Liver (tissue), 8 donors: ENCODE measurements at regions not wholly inside any gene's neighbourhood (a gene's known extent, or its start where the extent isn't known, plus 50 kb on each side); places are given as distances from the start of the nearest gene placed in this dataset.

ENCODE experiments used
- DNase-seq: peaks from one replicate; pipeline ENCODE4 v3.0.0-alpha.2; 2017; ENCODE audit warnings: low spot score
- H3K27ac ChIP-seq, 2 donors: one replicate each; pipeline ENCODE4 v1.7.0; 2013; ENCODE audit warnings: inconsistent platforms in 2 of 2, low read length in 2 of 2, control low read depth in 1 of 2, low read depth in 1 of 2, mild to moderate bottlenecking in 1 of 2
- H3K27me3 ChIP-seq, 4 donors: one replicate each; pipeline versions ENCODE4 v1.6.1 to v1.7.0; 2013; ENCODE audit warnings: low read length in 3 of 4, inconsistent platforms in 1 of 4, mild to moderate bottlenecking in 1 of 4, moderate library complexity in 1 of 4; ENCODE audit not compliant: control insufficient read depth in 4 of 4, insufficient read depth in 4 of 4
- H3K36me3 ChIP-seq, 4 donors: one replicate each; pipeline versions ENCODE4 v1.6.1 to v1.7.0; 2013; ENCODE audit warnings: low read length in 3 of 4, mild to moderate bottlenecking in 3 of 4, low read depth in 1 of 4, moderate library complexity in 1 of 4; ENCODE audit not compliant: control insufficient read depth in 4 of 4, insufficient read depth in 3 of 4
- H3K4me1 ChIP-seq, 4 donors: one replicate each; pipeline versions ENCODE4 v1.6.1 to v1.7.0; 2013; ENCODE audit warnings: low read length in 3 of 4, mild to moderate bottlenecking in 3 of 4, moderate library complexity in 1 of 4; ENCODE audit not compliant: control insufficient read depth in 4 of 4, insufficient read depth in 4 of 4
- H3K4me3 ChIP-seq, 3 donors: one replicate each; pipeline versions ENCODE4 v1.6.1 to v1.7.0; 2013; ENCODE audit warnings: low read length in 3 of 3, control low read depth in 1 of 3, low read depth in 1 of 3, mild to moderate bottlenecking in 1 of 3
- H3K9ac ChIP-seq, 2 donors: one replicate each; pipeline ENCODE4 v1.7.0; 2013; ENCODE audit warnings: low read length in 2 of 2, mild to moderate bottlenecking in 2 of 2, moderate library complexity in 2 of 2, control low read depth in 1 of 2, low read depth in 1 of 2
- H3K9me3 ChIP-seq, 4 donors: one replicate each; pipeline versions ENCODE4 v1.6.1 to v1.7.0; 2013; ENCODE audit warnings: low read length in 3 of 4; ENCODE audit not compliant: control insufficient read depth in 4 of 4
- EGR1 ChIP-seq, 2 donors: IDR thresholded peaks; 2 replicates each; pipeline ENCODE4 v1.6.1; 2016 to 2018; ENCODE audit warnings: antibody characterized with exemption in 2 of 2, low read depth in 2 of 2
- FOXA1 ChIP-seq: IDR thresholded peaks from 2 replicates; pipeline ENCODE4 v1.6.1; 2016; ENCODE audit warnings: antibody characterized with exemption
- FOXA2 ChIP-seq: IDR thresholded peaks from 2 replicates; pipeline ENCODE4 v1.6.1; 2016; ENCODE audit warnings: antibody characterized with exemption
- GABPA ChIP-seq, 2 donors: IDR thresholded peaks in 1 of 2; conservative IDR thresholded peaks in 1 of 2; 2 replicates each; pipeline ENCODE4 v1.6.1; 2016; ENCODE audit warnings: antibody characterized with exemption in 2 of 2, mild to moderate bottlenecking in 1 of 2, moderate library complexity in 1 of 2
- HNF4A ChIP-seq, 2 donors: conservative IDR thresholded peaks; 2 replicates each; pipeline ENCODE4 v1.6.1; 2016; ENCODE audit warnings: antibody characterized with exemption in 2 of 2, mild to moderate bottlenecking in 2 of 2
- HNF4G ChIP-seq: IDR thresholded peaks from 2 replicates; pipeline ENCODE4 v1.6.1; 2016; ENCODE audit warnings: antibody characterized with exemption
- JUND ChIP-seq, 2 donors: IDR thresholded peaks; 2 replicates each; pipeline ENCODE4 v1.6.1; 2016; ENCODE audit warnings: antibody characterized with exemption in 2 of 2
- NR2F2 ChIP-seq: IDR thresholded peaks from 2 replicates; pipeline ENCODE4 v1.6.1; 2016; ENCODE audit warnings: antibody characterized with exemption
- RAD21 ChIP-seq, 2 donors: IDR thresholded peaks; 2 replicates each; pipeline ENCODE4 v1.6.1; 2016; ENCODE audit warnings: antibody characterized with exemption in 2 of 2, mild to moderate bottlenecking in 2 of 2
- RXRA ChIP-seq, 2 donors: IDR thresholded peaks; 2 replicates each; pipeline ENCODE4 v1.6.1; 2017 to 2018; ENCODE audit warnings: antibody characterized with exemption in 2 of 2, mild to moderate bottlenecking in 1 of 2
- SP1 ChIP-seq: IDR thresholded peaks from 2 replicates; pipeline ENCODE4 v1.6.1; 2018; ENCODE audit warnings: antibody characterized with exemption, mild to moderate bottlenecking
- TAF1 ChIP-seq: conservative IDR thresholded peaks from 2 replicates; pipeline ENCODE4 v1.6.1; 2016; ENCODE audit warnings: antibody characterized with exemption, mild to moderate bottlenecking
- YY1 ChIP-seq: IDR thresholded peaks from 2 replicates; pipeline ENCODE4 v1.6.1; 2016; ENCODE audit warnings: antibody characterized with exemption, mild to moderate bottlenecking
- WGBS: extraction: QIAGEN DNeasy Blood & Tissue Kit; methylation state at CpG from one replicate; pipeline ENCODE4 v1.1.7; 2013; 5-methylcytosine and 5-hydroxymethylcytosine counted together
- TF ChIP-seq, protein P1 (sequence below): fragments of 150-350 bp; IDR thresholded peaks from 2 replicates; pipeline ENCODE4 v1.5.1; 2017; ENCODE audit warnings: improper control_type of control experiment, low read depth, low read length; ENCODE audit not compliant: missing input control
- TF ChIP-seq, protein P2 (sequence below): IDR thresholded peaks from 2 replicates; pipeline ENCODE4 v1.6.1; 2016; ENCODE audit warnings: antibody characterized with exemption
- TF ChIP-seq, protein P3 (sequence below): IDR thresholded peaks from 2 replicates; pipeline ENCODE4 v1.6.1; 2016; ENCODE audit warnings: antibody characterized with exemption
- TF ChIP-seq, protein P4 (sequence below): IDR thresholded peaks from 2 replicates; pipeline ENCODE4 v1.6.1; 2016; ENCODE audit warnings: antibody characterized with exemption, mild to moderate bottlenecking
- TF ChIP-seq, protein P5 (sequence below): IDR thresholded peaks from 2 replicates; pipeline ENCODE4 v1.6.1; 2016; ENCODE audit warnings: antibody characterized with exemption
- donor health status: healthy.
- donor health status: healthy.
- donor health status: healthy.
- donor health status: healthy.
- donor health status: healthy.

DNA sequence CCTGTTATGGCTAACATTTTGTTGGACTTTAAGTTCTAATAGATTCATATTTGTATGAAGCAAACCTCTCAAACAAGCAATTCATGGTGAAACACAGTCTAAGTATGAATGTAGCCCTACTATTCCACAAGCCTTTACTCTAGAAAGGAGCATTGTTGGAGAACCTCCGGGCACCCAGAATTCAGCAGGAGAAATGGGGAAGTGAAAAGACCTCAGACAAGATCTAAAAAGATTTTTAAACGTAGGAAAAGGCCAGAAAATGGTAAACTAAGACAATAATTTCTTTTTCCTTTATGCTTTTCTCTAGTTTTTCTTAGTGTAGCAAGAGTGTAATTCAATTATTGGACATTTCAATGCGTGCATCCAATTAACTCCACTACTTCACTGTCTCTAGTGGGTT lies 426.4 kb downstream of the INSC start:
- no peaks in the 10 kb centered on the region for H3K9me3 ChIP-seq
- H3K4me3 ChIP-seq, result no peak overlapping the region
- no peaks in the 10 kb centered on the region for H3K36me3 ChIP-seq
- H3K27ac ChIP-seq, result no peak overlapping the region
- H3K27me3 ChIP-seq, result no peaks in the 10 kb centered on the region
- TF ChIP-seq, protein P1, sequence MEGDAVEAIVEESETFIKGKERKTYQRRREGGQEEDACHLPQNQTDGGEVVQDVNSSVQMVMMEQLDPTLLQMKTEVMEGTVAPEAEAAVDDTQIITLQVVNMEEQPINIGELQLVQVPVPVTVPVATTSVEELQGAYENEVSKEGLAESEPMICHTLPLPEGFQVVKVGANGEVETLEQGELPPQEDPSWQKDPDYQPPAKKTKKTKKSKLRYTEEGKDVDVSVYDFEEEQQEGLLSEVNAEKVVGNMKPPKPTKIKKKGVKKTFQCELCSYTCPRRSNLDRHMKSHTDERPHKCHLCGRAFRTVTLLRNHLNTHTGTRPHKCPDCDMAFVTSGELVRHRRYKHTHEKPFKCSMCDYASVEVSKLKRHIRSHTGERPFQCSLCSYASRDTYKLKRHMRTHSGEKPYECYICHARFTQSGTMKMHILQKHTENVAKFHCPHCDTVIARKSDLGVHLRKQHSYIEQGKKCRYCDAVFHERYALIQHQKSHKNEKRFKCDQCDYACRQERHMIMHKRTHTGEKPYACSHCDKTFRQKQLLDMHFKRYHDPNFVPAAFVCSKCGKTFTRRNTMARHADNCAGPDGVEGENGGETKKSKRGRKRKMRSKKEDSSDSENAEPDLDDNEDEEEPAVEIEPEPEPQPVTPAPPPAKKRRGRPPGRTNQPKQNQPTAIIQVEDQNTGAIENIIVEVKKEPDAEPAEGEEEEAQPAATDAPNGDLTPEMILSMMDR, result no peak
- TF ChIP-seq, protein P2, sequence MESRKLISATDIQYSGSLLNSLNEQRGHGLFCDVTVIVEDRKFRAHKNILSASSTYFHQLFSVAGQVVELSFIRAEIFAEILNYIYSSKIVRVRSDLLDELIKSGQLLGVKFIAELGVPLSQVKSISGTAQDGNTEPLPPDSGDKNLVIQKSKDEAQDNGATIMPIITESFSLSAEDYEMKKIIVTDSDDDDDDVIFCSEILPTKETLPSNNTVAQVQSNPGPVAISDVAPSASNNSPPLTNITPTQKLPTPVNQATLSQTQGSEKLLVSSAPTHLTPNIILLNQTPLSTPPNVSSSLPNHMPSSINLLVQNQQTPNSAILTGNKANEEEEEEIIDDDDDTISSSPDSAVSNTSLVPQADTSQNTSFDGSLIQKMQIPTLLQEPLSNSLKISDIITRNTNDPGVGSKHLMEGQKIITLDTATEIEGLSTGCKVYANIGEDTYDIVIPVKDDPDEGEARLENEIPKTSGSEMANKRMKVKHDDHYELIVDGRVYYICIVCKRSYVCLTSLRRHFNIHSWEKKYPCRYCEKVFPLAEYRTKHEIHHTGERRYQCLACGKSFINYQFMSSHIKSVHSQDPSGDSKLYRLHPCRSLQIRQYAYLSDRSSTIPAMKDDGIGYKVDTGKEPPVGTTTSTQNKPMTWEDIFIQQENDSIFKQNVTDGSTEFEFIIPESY, result no peak
- no peak for TF ChIP-seq NR2F2
- TF ChIP-seq TAF1, result no peak
- no peak for TF ChIP-seq RXRA (IDR thresholded peaks at IDR 0.05)
- TF ChIP-seq FOXA1, result no peak
- TF ChIP-seq RAD21 (IDR thresholded peaks at IDR 0.05), result no peak
- TF ChIP-seq, protein P3, sequence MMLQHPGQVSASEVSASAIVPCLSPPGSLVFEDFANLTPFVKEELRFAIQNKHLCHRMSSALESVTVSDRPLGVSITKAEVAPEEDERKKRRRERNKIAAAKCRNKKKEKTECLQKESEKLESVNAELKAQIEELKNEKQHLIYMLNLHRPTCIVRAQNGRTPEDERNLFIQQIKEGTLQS, result no peak
- no peak for TF ChIP-seq JUND (IDR thresholded peaks at IDR 0.05)
- TF ChIP-seq HNF4A (conservative IDR thresholded peaks at IDR 0.05), result no peak
- TF ChIP-seq SP1, result no peak
- no peak for TF ChIP-seq GABPA (IDR thresholded peaks at IDR 0.05 in 1 of 2, conservative IDR thresholded peaks at IDR 0.05 in 1 of 2)
- TF ChIP-seq, protein P4, sequence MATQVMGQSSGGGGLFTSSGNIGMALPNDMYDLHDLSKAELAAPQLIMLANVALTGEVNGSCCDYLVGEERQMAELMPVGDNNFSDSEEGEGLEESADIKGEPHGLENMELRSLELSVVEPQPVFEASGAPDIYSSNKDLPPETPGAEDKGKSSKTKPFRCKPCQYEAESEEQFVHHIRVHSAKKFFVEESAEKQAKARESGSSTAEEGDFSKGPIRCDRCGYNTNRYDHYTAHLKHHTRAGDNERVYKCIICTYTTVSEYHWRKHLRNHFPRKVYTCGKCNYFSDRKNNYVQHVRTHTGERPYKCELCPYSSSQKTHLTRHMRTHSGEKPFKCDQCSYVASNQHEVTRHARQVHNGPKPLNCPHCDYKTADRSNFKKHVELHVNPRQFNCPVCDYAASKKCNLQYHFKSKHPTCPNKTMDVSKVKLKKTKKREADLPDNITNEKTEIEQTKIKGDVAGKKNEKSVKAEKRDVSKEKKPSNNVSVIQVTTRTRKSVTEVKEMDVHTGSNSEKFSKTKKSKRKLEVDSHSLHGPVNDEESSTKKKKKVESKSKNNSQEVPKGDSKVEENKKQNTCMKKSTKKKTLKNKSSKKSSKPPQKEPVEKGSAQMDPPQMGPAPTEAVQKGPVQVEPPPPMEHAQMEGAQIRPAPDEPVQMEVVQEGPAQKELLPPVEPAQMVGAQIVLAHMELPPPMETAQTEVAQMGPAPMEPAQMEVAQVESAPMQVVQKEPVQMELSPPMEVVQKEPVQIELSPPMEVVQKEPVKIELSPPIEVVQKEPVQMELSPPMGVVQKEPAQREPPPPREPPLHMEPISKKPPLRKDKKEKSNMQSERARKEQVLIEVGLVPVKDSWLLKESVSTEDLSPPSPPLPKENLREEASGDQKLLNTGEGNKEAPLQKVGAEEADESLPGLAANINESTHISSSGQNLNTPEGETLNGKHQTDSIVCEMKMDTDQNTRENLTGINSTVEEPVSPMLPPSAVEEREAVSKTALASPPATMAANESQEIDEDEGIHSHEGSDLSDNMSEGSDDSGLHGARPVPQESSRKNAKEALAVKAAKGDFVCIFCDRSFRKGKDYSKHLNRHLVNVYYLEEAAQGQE, result no peak
- TF ChIP-seq EGR1 (IDR thresholded peaks at IDR 0.05; ENCODE audit: low read depth in 2 of 2), result no peak
- TF ChIP-seq YY1, result no peak
- TF ChIP-seq HNF4G, result no peak
- no peak for TF ChIP-seq FOXA2
- TF ChIP-seq, protein P5, sequence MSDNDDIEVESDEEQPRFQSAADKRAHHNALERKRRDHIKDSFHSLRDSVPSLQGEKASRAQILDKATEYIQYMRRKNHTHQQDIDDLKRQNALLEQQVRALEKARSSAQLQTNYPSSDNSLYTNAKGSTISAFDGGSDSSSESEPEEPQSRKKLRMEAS, result no peak
- H3K4me1 ChIP-seq, result peaks cover 0 to 2% (median 0%) of the 10 kb centered on the region in 4 donors
- no peak for DNase-seq
- H3K9ac ChIP-seq, result no peak overlapping the region
- WGBS, result 85% methylated on average over 3 of the region's 3 CpGs
